HEK293T (cell line): ENCODE measurements at regions not wholly inside any gene's neighbourhood (a gene's known extent, or its start where the extent isn't known, plus 50 kb on each side); places are given as distances from the start of the nearest gene placed in this dataset.

Source experiments
- CTCF ChIA-PET: fragments of 350-600 bp; formaldehyde crosslinking; extraction: SDS; loops from one replicate; lab custom pipeline; 2021; ENCODE audit warnings: antibody characterized with exemption, inconsistent platforms; lab: Yijun Ruan, JAX
- POLR2A ChIA-PET: fragments of 350-600 bp; formaldehyde crosslinking; extraction: SDS; loops from one replicate; lab custom pipeline; 2020; ENCODE audit warnings: antibody characterized with exemption, inconsistent platforms; lab: Yijun Ruan, JAX
- DNase-seq: peaks from one replicate; pipeline ENCODE4 v3.0.0; 2012; ENCODE audit warnings: mixed read lengths; ENCODE audit errors: extremely low spot score
- ARNT ChIP-seq: fragments of 450-650 bp; IDR thresholded peaks from 2 replicates; pipeline ENCODE4 v1.6.1; 2017; ENCODE audit warnings: mild to moderate bottlenecking
- BHLHE40 ChIP-seq: fragments of 450-650 bp; IDR thresholded peaks from 2 replicates; pipeline ENCODE4 v1.6.1; 2016; ENCODE audit warnings: mild to moderate bottlenecking, moderate library complexity, borderline replicate concordance
- CTBP1 ChIP-seq: fragments of 450-650 bp; IDR thresholded peaks from 2 replicates; pipeline ENCODE4 v1.6.1; 2016; ENCODE audit warnings: borderline replicate concordance
- ELF4 ChIP-seq: fragments of 450-650 bp; IDR thresholded peaks from 2 replicates; pipeline ENCODE4 v1.6.1; 2017; ENCODE audit warnings: antibody characterized with exemption
- FOXK2 ChIP-seq: fragments of 450-650 bp; IDR thresholded peaks from 2 replicates; pipeline ENCODE4 v1.6.1; 2016; ENCODE audit warnings: mild to moderate bottlenecking
- FOXM1 ChIP-seq: fragments of 450-650 bp; IDR thresholded peaks from 2 replicates; pipeline ENCODE4 v1.6.1; 2017; ENCODE audit warnings: mild to moderate bottlenecking, borderline replicate concordance
- HDGF ChIP-seq: fragments of 450-650 bp; IDR thresholded peaks from 2 replicates; pipeline ENCODE4 v1.6.1; 2017; ENCODE audit warnings: antibody characterized with exemption, borderline replicate concordance
- L3MBTL2 ChIP-seq: fragments of 450-650 bp; conservative IDR thresholded peaks from 2 replicates; pipeline ENCODE4 v1.6.1; 2016; ENCODE audit warnings: mild to moderate bottlenecking
- LEF1 ChIP-seq: fragments of 450-650 bp; IDR thresholded peaks from 2 replicates; pipeline ENCODE4 v1.6.1; 2017; ENCODE audit warnings: mild to moderate bottlenecking, borderline replicate concordance
- NFRKB ChIP-seq: fragments of 450-650 bp; IDR thresholded peaks from 2 replicates; pipeline ENCODE4 v1.6.1; 2016; ENCODE audit warnings: mild to moderate bottlenecking, moderate library complexity
- SP1 ChIP-seq: fragments of 450-650 bp; IDR thresholded peaks from 2 replicates; pipeline ENCODE4 v1.6.1; 2017
- SUZ12 ChIP-seq: fragments of 450-650 bp; IDR thresholded peaks from 2 replicates; pipeline ENCODE4 v1.6.1; 2016; ENCODE audit warnings: mild to moderate bottlenecking
- TARDBP ChIP-seq: fragments of 450-650 bp; IDR thresholded peaks from 2 replicates; pipeline ENCODE4 v1.6.1; 2016
- ZNF384 ChIP-seq: fragments of 450-650 bp; IDR thresholded peaks from 2 replicates; pipeline ENCODE4 v1.6.1; 2016
- TF ChIP-seq, protein P1 (sequence below): fragments of 450-650 bp; IDR thresholded peaks from 2 replicates; pipeline ENCODE4 v1.6.1; 2016

DNA sequence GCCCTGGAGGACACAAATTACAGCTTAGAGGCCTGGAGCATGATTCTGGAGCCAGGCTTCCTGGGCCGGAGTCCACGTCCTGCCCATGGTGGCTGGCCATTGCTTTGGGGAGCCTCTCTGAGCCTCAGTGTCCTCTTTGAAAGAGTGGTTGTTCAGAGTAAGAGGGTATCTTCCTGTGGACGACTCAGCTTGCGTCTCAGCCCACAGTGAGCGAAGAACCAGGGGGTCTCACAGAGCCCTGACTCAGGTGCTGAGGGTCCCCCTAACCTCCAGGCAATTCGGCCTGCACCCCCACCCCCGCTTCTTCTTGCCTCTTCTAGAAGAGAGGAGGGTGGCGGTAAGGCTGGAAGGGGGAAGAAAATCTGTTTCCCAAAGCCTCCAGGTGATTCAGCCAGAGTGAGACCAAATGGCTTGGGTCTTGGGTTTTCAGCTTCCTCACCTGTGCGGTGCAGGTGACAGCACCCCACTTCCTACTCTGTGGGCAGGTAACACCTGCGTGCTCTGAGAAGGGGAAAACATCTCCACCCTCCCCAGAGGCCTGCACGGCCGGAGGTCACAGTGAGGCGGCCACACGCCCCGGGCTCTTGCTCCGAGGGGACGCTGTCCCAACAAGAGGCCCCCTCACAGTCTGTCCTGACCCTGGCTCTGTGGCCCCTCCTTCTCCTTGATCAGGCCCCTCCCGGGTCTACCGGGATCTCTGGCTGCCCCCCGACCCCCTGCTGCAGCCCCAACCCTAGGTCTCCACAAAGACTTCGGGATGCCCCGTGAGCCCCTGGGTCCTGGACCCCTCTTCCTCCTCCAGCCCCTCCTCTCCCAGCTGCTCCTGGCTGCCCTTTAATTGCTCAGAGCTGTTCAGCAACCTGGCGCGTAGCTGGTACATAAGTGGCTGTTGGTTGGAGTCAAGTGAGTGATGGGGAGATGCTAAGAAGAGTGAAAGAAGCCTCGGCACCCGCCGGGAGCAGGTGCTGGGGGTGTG, 119.2 kb downstream of the METRNL start:
- CTCF ChIA-PET = no interaction called here
- DNase-seq = no peak

DNA sequence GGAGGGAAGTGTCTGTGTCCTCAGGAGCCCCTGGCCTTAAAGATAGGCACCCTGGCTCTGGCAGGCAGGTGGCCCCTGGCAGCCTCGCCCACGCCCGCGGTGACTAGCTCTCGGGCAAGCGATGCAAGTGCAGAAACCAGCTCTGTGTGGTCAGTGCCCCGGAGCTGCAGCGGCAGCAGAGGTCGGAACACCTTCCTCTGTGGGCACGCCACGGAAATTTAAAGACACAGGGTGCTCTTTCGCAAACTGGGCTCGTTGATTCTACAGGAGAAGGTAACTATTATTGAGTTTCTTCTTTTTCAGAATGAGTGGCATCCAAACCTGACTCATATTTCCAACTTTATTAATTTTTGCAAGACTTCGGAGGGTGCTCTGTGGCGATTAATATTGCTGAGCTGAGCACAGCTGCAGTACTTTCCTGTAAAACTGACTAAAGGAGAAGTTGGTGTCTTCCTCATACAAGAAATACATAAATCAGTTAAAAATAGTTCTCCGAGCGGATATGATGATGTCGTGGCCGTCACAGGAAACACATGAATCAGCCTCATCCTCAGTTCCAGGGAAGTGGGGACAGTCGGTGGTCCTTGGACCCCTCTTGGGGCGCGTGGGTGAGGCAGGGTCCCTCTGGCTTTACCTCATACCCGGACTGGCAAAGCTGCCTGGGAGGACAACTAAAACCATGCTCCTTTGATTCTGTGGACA, 120.2 kb downstream of the METRNL start:
- DNase-seq = no peak
- ChIA-PET CTCF (no interaction called here), POLR2A (no interaction called here)
- no peak for TF ChIP-seq NFRKB
- no peak for TF ChIP-seq FOXM1
- no peak for TF ChIP-seq BHLHE40
- TF ChIP-seq SUZ12 = no peak

More for the DNA sequence above, 119.2 kb downstream of the METRNL start:
- POLR2A ChIA-PET = no interaction called here
- TF ChIP-seq ARNT = no peak
- TF ChIP-seq FOXK2 = no peak
- TF ChIP-seq CTBP1 = no peak
- TF ChIP-seq BHLHE40 = no peak
- TF ChIP-seq, protein P1, sequence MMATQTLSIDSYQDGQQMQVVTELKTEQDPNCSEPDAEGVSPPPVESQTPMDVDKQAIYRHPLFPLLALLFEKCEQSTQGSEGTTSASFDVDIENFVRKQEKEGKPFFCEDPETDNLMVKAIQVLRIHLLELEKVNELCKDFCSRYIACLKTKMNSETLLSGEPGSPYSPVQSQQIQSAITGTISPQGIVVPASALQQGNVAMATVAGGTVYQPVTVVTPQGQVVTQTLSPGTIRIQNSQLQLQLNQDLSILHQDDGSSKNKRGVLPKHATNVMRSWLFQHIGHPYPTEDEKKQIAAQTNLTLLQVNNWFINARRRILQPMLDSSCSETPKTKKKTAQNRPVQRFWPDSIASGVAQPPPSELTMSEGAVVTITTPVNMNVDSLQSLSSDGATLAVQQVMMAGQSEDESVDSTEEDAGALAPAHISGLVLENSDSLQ = no peak
- no peak for TF ChIP-seq LEF1
- no peak for TF ChIP-seq FOXM1
- TF ChIP-seq TARDBP = no peak
- TF ChIP-seq L3MBTL2 = no peak

DNA sequence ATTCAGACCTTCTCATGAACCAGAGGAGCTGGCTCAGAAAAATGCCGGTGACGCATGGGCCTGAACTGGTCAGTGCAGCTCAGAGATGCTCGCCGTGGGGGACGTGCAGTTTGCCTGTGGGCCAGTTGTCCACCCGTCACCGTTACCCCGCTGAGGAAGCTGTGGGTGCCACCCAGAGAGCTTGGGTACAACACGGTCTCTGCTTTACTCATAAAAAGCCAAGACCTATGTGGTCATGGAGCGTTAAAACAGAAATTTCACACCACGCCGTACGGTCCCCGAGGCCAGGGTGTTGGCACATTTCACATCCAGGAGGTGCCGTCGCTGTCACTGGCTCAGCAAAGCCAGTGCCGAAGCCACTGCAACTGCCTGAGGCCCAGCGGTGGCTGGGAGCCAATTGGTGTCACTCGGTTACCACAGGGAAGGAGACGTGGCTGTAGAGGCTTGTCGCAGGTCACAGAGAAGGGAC, 120.9 kb downstream of the METRNL start:
- ChIA-PET CTCF (no interaction called here), POLR2A (no interaction called here)
- TF ChIP-seq ZNF384 = no peak
- no peak for TF ChIP-seq NFRKB
- TF ChIP-seq CTBP1 = no peak
- no peak for TF ChIP-seq L3MBTL2
- no peak for DNase-seq

DNA sequence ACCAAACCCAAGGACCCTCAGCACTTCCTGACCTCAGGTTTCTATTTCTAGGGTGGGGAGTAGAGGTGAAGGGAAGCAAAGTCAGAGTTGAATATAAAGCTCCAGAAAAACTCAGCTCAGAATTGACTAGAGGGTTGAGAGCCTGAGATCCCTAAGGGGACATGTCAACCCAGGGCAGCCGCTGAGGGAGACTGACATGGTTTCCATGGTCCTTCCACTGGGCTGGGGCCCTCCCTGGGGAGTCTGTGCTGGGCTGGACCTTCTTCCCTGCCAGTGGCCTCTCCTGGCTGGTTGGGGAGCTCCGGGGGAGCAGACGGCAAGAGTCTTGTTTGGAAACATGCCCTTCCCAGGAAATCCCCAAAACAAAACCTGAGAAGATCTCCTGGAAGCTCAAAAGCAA, 121.3 kb downstream of the METRNL start:
- POLR2A ChIA-PET = no interaction called here
- TF ChIP-seq L3MBTL2 (no peak), TARDBP (no peak), CTBP1 (no peak), FOXM1 (no peak), SP1 (no peak), NFRKB (no peak)
- CTCF ChIA-PET = no interaction called here
- no peak for DNase-seq

DNA sequence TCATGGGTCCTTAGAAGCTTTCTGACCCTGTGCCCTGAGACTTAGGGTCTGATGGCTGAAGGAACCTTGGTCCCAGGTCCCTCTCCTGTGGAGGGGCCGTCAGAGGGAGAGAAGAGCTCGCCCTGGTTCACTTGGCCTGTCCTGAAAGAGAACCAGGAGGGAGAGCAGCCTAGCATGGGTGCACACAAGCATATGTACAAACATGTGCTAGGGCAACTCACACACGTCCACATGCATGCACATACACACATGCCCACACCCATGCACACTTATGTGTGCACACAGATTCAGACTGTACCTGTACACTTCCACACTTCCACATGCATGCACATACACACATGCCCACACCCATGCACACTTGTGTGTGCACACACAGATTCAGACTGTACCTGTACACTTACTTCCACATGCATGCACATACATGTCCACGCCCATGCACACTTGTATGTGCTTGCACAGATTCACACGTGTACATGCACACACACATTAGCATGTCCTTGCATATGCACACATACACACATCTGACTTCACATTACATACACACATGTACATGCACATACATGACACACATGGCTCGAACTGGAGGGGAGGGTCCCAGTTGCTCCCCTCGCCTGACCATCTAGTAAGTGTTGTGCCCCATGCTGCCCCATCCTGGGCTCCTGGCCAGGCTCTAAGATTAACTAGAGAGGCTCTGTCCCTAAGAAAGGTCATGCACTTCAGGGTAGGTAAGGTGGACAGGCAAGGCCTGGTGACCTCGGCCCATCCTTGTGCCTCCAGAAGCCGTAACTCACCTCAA, 122.0 kb downstream of the METRNL start:
- POLR2A ChIA-PET = no interaction called here
- CTCF ChIA-PET = interaction anchor here (0.7 kb wide), 1 partner anchor 599 kb away, joined by 3 read pairs; no protein-coding TSS in a partner anchor
- DNase-seq = no peak
- TF ChIP-seq ELF4 (no peak), NFRKB (no peak), FOXM1 (no peak), BHLHE40 (no peak), HDGF (no peak), SP1 (no peak), SUZ12 (no peak), CTBP1 (no peak)
- TF ChIP-seq, protein P1 = no peak

DNA sequence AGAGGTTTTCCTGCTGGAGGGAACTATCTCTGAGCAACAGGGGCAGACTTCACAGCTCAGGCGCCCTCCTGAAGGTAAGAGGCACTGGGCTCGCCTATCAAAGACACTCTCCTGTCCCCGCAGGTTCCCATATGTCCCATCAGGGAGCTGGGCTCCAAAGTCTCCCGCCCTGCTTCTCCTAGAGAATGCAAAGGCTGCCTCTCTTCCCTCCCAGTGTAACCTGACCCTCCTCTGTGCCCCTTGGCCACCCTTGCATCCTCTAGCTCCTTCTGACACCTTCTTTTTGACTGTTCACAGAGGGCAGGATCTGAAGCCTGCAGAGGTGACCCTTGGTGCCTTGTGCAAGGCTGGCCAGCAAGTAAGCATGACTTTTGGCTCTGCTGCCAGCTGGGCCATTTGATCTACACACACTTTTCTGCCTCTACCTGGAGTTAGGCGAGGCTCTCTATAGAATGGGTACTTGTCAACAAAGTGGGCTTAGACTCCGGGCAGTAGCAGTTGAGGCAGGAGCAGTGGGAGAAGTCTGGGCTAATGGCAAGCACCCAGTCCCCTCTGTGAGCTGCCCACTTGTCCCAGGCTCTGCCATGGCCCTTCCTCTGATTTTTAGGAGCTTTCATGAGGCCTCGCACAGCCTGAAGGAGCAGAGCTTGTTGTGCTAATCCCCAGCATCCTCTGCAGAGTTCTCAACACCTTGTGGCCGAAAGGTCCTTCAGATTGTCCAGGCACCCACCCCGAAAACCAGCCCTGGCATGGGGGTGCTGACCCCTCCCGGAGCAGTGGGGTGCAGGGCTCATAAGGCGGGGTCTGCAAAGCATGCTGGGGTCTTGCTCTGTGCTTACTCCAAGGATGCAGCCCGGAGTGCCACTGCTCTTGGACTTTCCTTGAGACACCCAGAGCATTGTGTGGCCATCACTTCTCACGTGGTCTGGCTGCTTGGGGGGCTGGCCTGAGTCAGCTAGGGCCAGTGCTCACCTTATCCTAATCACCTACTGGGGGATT, 122.9 kb downstream of the METRNL start:
- ChIA-PET CTCF (no interaction called here), POLR2A (no interaction called here)
- no peak for DNase-seq

More for the DNA sequence above, 122.9 kb downstream of the METRNL start:
- TF ChIP-seq BHLHE40 (no peak), CTBP1 (no peak), ELF4 (no peak), L3MBTL2 (no peak), LEF1 (no peak), ZNF384 (no peak), TARDBP (no peak), SUZ12 (no peak), FOXK2 (no peak)
- TF ChIP-seq, protein P1 = no peak
